ENCODE measurements at regions not wholly inside any gene's neighbourhood (a gene's known extent, or its start where the extent isn't known, plus 50 kb on each side); places are given as distances from the start of the nearest gene placed in this dataset.

DNA sequence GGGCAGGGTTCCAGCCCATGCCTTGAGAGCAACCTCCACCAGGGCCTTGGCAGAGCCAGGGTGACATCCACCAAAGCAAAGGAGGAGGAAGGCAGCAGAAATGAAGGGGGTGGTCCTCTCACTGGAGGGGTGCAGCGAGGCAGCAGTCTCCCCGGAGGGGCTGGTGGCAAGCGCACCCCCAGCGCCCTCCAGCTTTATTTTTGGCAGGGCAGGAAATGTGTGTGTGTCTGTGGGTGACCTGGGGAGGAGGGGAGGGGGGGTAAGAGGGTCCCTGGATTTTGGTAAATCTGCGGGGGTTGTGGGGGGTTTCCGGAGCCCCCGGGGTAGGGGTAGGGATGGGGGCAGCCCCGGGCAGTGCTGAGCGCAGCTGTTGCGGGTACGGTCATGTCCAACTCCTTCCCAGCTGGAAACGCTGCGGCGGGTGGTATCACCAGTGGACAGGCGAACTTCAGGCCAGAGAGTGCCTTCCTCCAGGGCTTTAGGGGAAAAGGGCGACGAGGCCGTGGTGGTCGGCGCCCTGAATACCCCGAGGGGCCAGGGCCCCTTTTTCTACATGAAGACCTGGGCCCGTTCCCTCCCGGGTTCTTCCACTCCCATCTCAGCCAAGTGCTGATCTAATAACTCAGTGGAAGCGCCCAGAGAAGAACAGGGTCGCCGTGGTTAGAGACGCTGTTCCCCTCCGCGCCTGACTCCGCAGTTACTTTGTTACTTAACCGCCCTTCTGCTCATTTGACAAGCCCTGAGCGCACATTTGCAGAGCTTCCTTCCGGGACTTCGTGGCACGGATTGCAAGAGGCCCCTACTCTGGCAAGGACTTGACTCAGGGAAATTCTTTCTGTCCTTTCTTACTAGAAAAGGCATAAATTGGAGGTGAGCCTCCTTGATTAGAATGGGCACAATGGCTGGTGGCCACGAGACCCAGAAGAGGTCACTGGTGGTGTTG is 55.2 kb downstream of the FOS start:
- ATAC-seq, result peak; percentile 31

GRCh38 chr14:75334549-75335051 is 56.0 kb downstream of the FOS start:
- ATAC-seq, result no peak

- no peak for ATAC-seq
Measured at GRCh38 chr14:75335571-75335970, 56.9 kb downstream of the FOS start.

DNA sequence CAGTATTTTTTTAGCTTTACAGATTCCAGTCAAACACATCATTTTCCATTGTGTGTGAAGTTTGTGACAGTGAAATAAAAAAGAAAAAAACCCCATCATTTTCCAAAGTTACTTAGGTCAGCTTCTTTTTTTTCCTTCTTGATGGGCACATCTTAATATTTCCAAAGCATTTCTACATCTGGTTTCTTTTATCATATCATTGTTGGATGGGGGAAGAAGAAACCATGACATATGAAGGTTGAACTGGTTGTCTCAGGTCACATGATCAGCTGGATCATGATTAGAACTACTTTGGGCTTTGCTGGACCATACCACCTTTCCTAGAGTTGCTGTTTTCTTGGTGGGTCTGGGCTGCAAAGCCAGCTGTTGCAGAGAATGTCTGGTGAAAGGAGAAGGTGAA is 59.8 kb downstream of the FOS start:
- no peak for ATAC-seq

- no peak for ATAC-seq
Measured at GRCh38 chr14:75339059-75339458, 60.4 kb downstream of the FOS start.

GRCh38 chr14:75340921-75341320 is 62.3 kb downstream of the FOS start:
- peak; percentile 55 for ATAC-seq

DNA sequence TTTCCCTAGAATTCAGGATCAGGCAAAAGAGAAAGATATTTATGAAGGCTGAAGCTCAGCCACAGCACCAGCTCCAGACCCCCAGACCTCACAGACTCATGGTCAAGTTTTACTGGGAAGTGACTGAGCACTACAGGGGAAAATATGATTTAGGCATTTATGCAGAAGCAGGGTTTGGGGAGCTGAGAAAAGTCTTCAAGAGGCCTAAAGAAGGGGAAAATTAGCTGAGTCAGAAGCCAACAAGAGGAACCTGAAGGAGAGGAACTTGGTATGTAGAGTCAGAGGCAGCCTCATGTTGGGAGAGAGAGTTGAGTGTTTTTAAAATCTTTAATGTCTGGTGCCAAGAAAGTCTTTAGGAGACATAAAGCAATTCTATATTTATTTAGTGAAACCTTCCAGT is 63.0 kb downstream of the FOS start:
- ATAC-seq, result no peak

- no peak for ATAC-seq
Measured at GRCh38 chr14:75342762-75343599, 64.4 kb downstream of the FOS start.

GRCh38 chr14:75343911-75344310 is 65.3 kb downstream of the FOS start:
- no peak for ATAC-seq

DNA sequence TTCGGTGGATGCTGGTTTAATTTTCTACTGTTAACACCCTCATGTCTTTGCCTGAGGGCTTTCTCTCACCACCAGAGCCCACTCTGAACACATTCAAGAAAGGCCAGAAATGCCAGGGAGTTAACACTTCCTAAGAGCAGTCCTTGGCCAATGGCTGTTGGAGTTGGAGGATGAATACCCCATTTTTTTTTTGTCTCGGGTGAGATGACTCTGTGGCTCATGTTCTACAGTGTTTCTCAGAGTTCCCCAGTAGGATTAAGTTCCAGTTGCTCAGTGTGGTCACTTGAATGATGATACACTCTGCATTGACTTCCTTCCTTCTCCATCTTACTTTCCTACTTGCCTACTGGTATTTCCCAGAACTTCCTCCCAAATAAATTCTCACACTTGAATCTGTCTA is 65.8 kb downstream of the FOS start:
- ATAC-seq, result no peak

GRCh38 chr14:75350505-75351060 is 72.0 kb downstream of the FOS start:
- no peak for ATAC-seq

GRCh38 chr14:75359098-75359497 is 68.7 kb upstream of the JDP2 start:
- no peak for ATAC-seq

- ATAC-seq, result no peak
Measured at GRCh38 chr14:75361041-75361440, 66.8 kb upstream of the JDP2 start.

DNA sequence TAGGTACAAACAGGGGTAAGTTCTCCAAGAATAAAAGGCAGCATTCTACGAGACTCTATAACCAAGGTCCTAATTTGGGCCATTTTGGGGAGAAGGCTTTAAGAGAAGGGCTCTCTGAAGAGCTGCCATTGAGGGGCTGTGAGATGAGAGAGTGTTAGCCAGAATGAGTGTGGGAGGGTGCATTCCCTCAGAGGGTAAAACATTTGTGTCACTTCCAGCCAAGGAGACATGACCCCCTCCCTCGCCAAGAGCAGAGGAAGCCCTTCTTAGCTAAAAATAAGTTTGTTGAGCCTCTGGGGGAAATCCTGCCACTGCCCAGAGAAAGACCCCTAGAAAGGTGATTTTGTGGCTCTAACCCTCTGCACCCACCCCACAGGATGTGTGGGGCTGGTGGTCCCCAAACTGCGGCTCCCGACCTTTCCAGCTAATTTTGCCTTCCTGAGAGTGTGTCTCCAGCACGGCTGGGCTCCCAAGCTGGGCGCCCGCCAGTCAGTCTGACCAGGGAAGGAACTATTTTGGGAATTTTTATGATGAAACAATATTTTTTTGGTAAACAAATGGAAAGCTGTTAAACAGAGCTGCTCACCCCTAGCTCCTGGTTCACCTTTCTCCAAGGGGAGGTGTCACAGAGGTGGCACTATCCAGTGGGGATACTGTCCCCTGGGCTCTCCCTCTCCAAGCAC is 65.9 kb upstream of the JDP2 start:
- ATAC-seq, result no peak

- no peak for ATAC-seq
Measured at GRCh38 chr14:75363130-75363529, 64.7 kb upstream of the JDP2 start.

DNA sequence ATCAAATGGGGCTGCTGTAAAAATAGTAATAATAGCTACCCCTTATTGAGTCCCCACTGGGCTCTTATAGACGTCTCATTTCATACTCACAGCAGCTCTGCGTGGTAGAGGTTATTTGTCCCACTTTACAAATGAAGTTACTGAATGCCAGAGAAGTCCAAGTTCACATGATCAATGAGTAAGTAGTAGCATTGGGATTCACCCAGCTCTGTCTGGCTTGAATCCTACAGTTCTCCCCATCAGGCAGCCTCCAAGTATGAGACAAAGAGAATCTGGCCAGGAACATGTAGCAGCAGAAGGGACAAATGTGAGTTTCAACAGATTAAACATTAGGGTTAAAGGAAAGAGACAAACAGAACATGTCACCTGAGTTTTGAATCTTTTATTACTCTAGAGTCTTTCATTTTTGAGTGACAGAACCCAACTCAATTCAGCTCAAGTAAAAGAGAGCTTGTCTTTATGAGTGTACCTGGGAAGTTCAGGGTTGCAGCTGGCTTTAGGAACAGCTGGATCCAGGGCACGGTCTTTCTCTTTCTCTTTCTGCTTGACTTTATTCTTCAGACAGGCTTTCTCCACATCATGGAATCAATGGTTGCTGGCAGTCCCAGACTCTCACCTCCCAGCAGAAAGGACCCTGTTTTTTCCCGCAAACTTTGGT is 64.1 kb upstream of the JDP2 start:
- no peak for ATAC-seq

- no peak for ATAC-seq
Measured at GRCh38 chr14:75365116-75365515, 62.7 kb upstream of the JDP2 start.

- ATAC-seq, result no peak
Measured at GRCh38 chr14:75366963-75367362, 60.9 kb upstream of the JDP2 start.

DNA sequence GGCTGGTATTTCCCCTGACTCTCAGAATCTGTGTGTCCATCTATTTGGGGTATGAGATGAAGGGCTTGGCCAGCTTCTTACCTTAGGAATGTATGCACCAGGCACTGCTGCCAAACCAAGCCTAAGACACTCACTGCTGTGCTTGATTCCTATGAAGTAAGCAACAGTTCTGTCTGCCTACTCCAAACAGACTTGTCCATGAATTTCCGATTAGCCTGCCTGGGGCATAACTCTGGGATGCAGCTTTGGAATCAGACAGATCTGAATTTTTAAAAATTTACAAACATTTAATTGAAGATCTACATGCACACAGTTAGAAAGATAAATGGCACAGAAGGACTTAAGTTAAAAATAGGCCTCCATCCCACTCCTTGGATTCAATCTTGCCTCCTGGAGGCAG is 59.5 kb upstream of the JDP2 start:
- no peak for ATAC-seq

- no peak for ATAC-seq
Measured at GRCh38 chr14:75369506-75369905, 58.3 kb upstream of the JDP2 start.

DNA sequence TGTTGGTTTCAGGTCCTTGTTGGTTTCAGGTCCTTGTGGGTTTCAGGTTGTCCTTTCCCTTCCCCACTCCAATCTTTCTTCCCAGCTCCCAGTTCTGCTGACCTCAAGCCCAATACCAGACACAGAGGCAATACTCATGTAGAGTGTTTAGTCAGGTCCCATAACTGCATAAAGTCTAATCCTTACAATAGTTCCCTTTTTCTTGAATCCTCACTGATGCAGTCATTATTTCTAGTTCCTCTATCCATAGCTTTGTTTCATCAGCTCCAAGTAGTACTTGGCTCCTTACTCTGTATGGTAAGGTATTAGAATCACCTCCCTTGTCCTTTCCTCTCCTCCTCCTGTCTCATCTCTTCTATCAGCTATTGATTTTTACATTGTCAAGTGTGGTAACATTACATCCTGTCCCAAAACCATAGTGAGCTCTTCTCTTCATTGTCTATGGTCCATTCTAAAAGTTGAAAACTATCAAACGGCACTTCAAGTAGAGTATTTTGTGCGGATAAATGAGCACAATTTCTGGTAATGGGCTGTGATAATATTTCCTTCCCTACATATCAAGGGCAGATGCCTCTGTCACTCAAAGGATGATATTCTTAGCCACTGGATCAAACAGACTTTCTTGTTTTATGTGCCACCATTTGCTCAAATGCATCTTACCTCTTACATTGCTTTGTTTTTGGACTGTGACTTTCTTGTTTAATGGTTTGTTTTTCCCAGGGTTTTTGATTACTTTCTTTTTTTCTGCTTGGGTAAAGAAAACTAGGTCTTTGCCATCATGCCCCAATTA is 57.2 kb upstream of the JDP2 start:
- ATAC-seq, result no peak

Measured in esophagus mucosa (tissue), 1 donor.